HCT116 (cell line): ENCODE measurements at regions not wholly inside any gene's neighbourhood (a gene's known extent, or its start where the extent isn't known, plus 50 kb on each side); places are given as distances from the start of the nearest gene placed in this dataset.

Source experiments
- ATF3 ChIP-seq: IDR thresholded peaks from 2 replicates; pipeline ENCODE4 v1.6.1; 2012
- CTCF ChIP-seq, 3 experiments: fragments of 200-600 bp in 1 of 3; sonication (generic) in 1 of 3; IDR thresholded peaks in 2 of 3; conservative IDR thresholded peaks in 1 of 3; 2 replicates each; pipeline ENCODE4 v1.5.1; 2012 to 2017; ENCODE audit warnings: low read depth in 2 of 3, low read length in 2 of 3, antibody characterized with exemption in 1 of 3, borderline replicate concordance in 1 of 3, control low read depth in 1 of 3, mild to moderate bottlenecking in 1 of 3, mixed read lengths in 1 of 3, mixed run types in 1 of 3, moderate library complexity in 1 of 3; ENCODE audit not compliant: insufficient read depth in 1 of 3
- EZH2 ChIP-seq: fragments of 200-600 bp; sonication (generic); IDR thresholded peaks from 2 replicates; pipeline ENCODE4 v1.6.1; 2017; ENCODE audit warnings: antibody characterized with exemption, mixed run types
- JUND ChIP-seq: IDR thresholded peaks from 2 replicates; pipeline ENCODE4 v1.6.1; 2012
- MAX ChIP-seq: IDR thresholded peaks from 2 replicates; pipeline ENCODE4 v1.6.1; 2012
- POLR2A ChIP-seq: IDR thresholded peaks from 2 replicates; pipeline ENCODE4 v1.7.0; 2011; ENCODE audit warnings: borderline replicate concordance; ENCODE audit not compliant: insufficient read depth, insufficient read length; ENCODE audit errors: extremely low read depth
- POLR2AphosphoS5 ChIP-seq: IDR thresholded peaks from 2 replicates; pipeline ENCODE4 v1.6.1; 2011; ENCODE audit warnings: mild to moderate bottlenecking, low read depth, low read length, moderate library complexity
- REST ChIP-seq: IDR thresholded peaks from 2 replicates; pipeline ENCODE4 v1.6.1; 2012; ENCODE audit warnings: low read depth
- SIN3A ChIP-seq: IDR thresholded peaks from 2 replicates; pipeline ENCODE4 v1.6.1; 2012; ENCODE audit warnings: low read depth
- SP1 ChIP-seq: IDR thresholded peaks from 2 replicates; pipeline ENCODE4 v1.6.1; 2012; ENCODE audit warnings: low read depth
- YY1 ChIP-seq: IDR thresholded peaks from 2 replicates; pipeline ENCODE4 v1.6.1; 2011; ENCODE audit warnings: low read length, low read depth, moderate library complexity, mild to moderate bottlenecking; ENCODE audit not compliant: insufficient replicate concordance; ENCODE audit errors: extremely low read depth
- ZNF274 ChIP-seq: fragments of 200-500 bp; sonication (Bioruptor generic); IDR thresholded peaks from 2 replicates; pipeline ENCODE4 v1.6.1; 2014; ENCODE audit warnings: mild to moderate bottlenecking, low read depth, low read length, inconsistent platforms

- no peak for TF ChIP-seq REST
- TF ChIP-seq SP1, result no peak
- no peak for TF ChIP-seq CTCF (IDR thresholded peaks at IDR 0.05 in 2 of 3, conservative IDR thresholded peaks at IDR 0.05 in 1 of 3; ENCODE audit: borderline replicate concordance in 1 of 3, insufficient read depth in 1 of 3, low read depth in 2 of 3, low read length in 2 of 3)
- TF ChIP-seq POLR2AphosphoS5, result no peak
- no peak for TF ChIP-seq POLR2A
- TF ChIP-seq EZH2, result no peak
- no peak for TF ChIP-seq JUND
- TF ChIP-seq MAX, result no peak
- TF ChIP-seq ZNF274, result no peak
- TF ChIP-seq YY1, result no peak
- no peak for TF ChIP-seq ATF3
- no peak for TF ChIP-seq SIN3A
Observed at GRCh38 chr17:31692632-31693031, 166.4 kb downstream of the COPRS start.
